Gastrocnemius medialis (tissue), 4 donors: ENCODE measurements at regions not wholly inside any gene's neighbourhood (a gene's known extent, or its start where the extent isn't known, plus 50 kb on each side); places are given as distances from the start of the nearest gene placed in this dataset.

ENCODE experiments used
- POLR2A ChIP-seq, 2 donors: fragments of 450-650 bp; IDR thresholded peaks; one replicate each; pipeline ENCODE4 v1.6.1; 2017; ENCODE audit warnings: antibody characterized with exemption in 2 of 2, mild to moderate bottlenecking in 2 of 2, moderate library complexity in 2 of 2
- TF ChIP-seq, protein P1 (sequence below), 5 experiments: fragments of 450-650 bp in 3 of 5; fragments of 200-600 bp in 2 of 5; sonication (generic) in 2 of 5; IDR thresholded peaks in 4 of 5; conservative IDR thresholded peaks in 1 of 5; 1 replicate in 4 of 5; 2 replicates in 1 of 5; pipeline ENCODE4 v1.5.1; 2016 to 2019; ENCODE audit warnings: antibody characterized with exemption in 5 of 5, mild to moderate bottlenecking in 3 of 5, moderate library complexity in 3 of 5

DNA sequence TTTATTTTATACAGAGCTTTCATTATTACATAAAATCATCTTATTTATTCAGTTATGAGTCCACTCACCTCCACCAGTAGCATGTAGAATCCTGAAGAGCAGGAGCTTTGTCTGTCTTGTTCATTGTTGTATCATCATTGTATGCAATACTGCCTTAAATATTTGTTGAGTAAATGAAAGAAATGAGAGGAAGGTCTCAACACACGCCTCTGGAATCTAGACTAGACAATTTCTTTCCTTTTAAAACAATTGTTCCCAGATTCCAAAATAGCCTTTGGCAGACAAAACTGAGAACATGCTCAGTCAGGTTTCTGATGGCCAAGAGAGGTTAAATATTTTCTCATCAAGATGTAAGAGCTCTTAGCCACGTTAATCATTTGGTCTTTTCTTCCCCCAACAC, 173.1 kb upstream of the AGR3 start:
- no peak for TF ChIP-seq POLR2A (IDR thresholded peaks at IDR 0.05)
- TF ChIP-seq, protein P1, sequence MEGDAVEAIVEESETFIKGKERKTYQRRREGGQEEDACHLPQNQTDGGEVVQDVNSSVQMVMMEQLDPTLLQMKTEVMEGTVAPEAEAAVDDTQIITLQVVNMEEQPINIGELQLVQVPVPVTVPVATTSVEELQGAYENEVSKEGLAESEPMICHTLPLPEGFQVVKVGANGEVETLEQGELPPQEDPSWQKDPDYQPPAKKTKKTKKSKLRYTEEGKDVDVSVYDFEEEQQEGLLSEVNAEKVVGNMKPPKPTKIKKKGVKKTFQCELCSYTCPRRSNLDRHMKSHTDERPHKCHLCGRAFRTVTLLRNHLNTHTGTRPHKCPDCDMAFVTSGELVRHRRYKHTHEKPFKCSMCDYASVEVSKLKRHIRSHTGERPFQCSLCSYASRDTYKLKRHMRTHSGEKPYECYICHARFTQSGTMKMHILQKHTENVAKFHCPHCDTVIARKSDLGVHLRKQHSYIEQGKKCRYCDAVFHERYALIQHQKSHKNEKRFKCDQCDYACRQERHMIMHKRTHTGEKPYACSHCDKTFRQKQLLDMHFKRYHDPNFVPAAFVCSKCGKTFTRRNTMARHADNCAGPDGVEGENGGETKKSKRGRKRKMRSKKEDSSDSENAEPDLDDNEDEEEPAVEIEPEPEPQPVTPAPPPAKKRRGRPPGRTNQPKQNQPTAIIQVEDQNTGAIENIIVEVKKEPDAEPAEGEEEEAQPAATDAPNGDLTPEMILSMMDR (IDR thresholded peaks at IDR 0.05 in 4 of 5, conservative IDR thresholded peaks at IDR 0.05 in 1 of 5) = no peak
